ENCODE measurements at regions not wholly inside any gene's neighbourhood (a gene's known extent, or its start where the extent isn't known, plus 50 kb on each side); places are given as distances from the start of the nearest gene placed in this dataset.
"Not testable (repeated sequence)": the region's sequence is repeated elsewhere in the genome, so short reads cannot be mapped to it uniquely, and the experiment has no call there.

DNA sequence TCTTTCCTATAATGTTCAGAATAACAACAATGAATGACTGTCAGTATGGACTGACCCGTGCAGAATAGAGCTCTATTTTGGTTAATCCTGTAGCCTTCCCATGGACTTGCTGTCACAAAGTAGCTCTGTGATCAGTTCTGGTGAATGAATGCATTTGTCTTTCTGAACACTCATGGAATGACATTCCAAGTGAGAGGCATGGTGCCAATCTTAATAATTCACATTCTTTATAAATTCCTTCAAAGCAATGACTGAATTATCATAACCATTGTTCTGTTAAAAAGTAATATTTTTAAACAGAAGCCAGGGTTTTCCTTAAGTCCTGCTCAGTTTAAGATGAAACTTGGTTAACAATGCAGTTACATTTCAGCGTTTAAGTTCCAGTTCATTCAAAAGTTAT lies 360.5 kb downstream of the ICE1 start:
- no peak for DNase-seq

DNA sequence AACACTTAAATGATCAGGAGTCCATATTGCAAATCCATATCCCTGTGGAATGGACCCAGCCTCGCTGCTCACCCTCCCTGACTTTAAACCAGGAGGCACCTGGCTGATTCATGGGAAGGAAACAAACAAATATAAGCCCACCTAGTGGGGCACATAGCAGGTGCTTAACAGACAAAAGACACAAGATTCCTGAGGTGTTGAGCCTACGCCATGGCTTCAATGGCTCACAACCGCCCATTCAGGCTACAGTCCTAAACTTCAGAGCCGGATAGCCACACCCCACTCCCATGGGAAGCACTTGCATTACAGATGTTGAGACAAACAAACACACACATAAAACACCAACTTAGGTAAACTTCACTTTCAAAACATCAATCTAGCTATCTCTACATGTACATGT lies 359.9 kb downstream of the ICE1 start:
- DNase-seq: no peak

DNA sequence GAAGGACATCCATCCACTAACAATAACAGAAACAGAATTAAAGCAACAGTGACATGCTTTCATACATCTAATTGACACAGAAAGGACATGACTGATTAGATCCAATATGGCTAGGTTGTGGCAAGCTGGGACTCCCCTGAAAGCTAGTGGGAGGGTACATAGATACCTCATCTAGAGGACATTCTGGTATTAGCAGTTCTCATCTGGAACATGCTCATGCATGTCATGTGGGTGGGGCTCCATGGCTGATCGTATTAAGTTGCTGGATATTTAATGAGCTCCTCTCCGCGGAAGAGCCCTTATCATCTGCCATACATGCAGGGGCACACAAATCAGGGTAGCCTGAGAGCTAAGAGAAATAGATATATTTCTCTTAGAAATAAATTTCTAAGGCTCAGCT lies 358.9 kb downstream of the ICE1 start:
- DNase-seq: no peak

DNA sequence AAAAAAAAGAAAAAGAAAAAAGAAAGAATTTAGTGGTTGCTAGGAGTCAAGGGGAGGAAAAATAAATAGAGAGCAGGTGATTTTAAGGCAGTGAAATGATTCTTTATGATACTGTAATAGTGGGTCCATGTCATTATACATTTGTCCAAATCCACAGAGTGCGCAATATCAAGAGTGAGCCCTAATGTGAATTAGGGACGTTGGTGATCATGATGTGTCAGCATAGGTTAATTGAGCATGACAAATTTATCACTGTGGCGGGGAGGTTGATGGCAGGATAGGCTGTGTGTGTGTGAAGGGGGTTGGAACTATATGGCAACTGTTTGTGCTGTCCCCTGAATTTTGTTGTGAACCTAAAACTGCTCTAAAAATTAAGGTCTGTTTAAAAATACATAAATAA lies 357.8 kb downstream of the ICE1 start:
- DNase-seq: no peak

DNA sequence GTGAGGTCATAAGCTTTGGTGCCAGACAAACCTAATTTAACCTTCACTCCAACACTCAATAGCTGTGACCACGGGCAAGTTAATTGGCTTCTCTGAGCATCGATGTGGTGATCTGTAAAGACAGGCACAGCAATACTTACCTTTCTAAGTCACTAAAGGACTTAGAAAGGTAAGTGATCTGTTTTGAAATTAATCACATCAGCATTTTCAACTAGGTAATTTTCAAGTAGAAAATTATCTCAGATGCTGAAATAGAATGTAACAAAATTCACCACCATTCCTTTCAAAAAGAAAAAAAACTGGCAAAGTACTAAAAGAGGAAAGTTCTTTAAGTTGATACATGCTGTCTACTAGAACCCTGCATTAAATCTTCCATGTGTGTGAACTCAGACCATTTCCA lies 354.5 kb downstream of the ICE1 start:
- no peak for DNase-seq

DNA sequence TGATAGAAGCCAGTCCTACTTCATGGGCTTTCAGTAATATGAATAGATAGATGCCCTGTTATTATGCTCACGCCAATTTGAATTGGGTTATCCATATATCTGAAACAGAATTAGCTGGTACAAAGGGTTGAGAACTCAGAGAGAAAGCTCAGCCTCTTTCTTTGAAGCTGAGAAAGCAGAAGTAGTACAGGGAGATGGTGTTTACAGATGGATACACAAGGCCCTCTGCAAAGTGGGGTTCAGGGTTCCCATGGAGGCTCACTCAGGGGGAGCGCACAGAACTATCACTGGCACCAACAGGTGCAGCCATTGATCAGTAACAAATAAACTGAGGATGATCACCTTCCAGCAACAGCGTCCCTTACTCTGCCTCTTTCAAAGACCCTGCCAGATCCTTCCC lies 349.7 kb downstream of the ICE1 start:
- no peak for DNase-seq

DNA sequence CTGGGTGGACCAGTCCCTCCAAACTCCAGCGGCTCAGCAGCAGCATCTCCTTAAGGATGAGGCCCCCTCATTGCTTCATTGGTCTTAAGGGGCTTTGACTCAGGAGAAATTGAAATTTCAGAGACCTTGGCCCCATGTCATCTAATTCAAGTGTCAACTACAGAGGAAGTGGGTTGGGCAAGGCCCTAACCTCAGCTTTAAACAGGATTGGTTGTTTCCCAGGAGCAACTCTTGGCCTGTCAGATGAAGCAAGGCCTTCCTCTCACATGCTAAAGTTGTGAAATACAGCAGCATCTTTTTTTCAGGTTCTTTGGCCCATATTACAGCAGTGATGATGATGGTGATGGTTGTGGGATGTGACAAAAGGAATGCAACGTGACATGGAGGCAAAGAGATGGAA lies 348.3 kb downstream of the ICE1 start:
- DNase-seq: no peak

DNA sequence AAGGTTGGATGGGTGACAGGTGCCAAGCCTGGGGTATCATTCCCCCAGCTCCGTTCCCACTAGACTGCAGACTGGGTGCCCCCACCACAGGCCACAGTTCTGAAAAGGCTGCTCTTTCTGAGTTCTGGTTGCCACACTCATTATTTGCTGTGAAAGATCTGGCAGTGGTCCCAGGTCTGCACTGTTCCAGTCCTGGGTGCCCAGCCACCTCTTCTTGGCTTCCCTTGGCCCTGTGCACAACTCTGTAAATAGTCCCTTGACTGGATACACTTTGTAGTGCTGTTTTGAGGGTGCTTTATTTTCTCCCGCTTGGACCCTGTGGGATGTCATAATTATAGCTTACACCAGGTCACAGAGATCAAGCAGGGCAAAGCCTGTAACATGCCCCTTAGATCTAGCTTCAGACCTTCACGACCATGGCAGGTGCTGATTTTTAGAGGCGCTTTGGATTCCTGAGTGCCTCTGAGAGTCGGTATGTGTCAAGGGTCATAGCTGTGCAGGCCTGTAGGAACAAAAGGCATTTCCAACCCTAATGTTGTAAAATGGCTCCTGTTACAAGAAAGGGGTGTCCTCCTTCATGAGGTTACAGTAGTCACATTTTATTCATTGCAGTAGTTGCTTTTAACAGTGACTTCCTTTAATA lies 344.9 kb downstream of the ICE1 start:
- DNase-seq: no peak

DNA sequence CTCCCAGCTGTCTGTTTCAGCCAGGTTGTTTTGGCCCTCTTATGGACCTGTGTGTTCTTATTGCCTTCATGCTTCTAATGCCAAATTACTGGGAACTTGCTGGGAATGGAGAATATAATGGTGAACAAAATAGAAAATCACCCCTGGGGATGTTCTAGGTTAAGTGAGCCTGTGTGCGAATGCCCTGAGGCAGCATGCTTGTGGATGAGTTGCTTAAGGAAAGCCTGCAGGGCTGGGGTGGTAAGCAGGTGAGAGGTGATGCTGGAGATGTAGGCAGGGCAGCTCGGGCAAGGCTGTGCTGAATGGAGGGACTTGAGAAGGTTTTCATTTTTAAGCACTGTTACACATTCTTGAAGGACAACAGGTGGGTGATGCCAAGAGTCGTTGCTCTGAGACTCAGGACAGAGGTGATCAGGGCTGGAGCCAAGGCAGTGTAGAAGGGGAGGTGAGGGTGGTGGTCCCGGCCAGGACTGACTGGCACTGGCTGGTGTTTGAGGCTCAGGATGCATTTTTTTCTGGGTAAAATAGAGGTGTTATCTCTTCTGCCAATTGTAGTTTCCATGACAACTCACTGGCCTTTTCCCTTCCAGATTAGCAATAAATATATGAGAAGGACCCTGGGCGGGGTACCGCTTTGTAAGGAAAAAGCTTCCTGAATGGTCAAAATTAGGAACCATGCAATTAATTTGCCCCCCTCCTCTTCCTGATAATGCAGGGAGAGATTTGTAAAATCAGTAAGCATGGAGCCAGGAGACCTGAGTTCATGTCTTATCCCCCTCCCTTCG lies 342.8 kb downstream of the ICE1 start:
- DNase-seq: no peak

DNA sequence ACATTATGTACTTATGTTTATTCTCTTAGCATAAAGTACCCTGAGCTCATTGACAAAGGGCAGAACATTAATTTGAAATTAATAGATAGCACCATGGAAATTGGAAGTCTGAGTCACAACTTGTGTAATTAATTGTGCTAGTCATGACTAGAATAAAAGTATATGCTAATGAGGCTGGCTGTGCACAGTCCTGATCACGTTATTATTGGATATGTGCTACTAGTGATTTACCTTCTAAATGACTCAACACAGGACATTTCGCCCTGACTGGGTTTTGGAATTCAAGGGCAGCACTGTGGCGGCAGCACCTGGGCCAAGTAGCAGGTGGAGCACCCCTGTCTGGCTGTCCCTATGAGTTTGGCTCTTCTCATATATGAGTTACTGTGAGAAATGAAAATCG lies 341.8 kb downstream of the ICE1 start:
- DNase-seq: no peak

DNA sequence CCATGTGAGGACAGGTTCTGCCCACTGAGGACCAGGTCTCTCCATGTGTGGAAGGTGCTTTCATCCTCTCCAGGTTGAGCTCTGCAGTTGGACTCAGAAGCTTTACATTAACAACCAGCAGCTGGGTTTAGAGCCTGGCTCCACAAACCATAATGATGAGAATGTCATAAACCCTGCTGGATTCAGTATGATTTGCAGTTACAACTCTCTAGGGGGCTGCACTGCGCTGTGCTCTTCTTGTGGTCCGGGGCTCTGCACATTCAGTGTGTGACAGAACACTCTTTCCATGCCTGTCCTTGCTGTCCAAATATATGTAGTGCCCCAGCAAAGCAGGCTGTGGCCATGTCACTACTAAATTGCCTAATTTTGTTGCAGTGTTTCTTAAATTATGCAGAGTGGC lies 334.3 kb downstream of the ICE1 start:
- no peak for DNase-seq

DNA sequence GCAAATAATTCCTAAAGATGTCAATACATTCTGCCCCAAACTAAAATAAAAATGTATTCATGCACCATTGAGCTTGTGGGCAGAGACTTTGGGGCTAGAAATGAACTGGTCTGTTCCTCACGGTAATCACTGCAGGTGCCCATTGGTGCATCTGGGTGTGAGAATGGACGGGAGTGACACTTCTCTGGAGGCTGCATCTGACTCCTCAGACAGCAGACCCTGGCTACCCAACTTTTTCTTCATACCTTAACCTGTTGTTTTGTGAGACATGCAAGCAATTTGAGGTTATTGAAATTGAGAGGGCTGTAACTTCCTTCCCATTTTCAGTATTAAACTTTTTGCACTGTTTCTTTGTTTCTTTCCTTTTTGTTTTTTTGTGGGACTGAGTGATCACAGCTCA lies 333.4 kb downstream of the ICE1 start:
- DNase-seq: no peak

DNA sequence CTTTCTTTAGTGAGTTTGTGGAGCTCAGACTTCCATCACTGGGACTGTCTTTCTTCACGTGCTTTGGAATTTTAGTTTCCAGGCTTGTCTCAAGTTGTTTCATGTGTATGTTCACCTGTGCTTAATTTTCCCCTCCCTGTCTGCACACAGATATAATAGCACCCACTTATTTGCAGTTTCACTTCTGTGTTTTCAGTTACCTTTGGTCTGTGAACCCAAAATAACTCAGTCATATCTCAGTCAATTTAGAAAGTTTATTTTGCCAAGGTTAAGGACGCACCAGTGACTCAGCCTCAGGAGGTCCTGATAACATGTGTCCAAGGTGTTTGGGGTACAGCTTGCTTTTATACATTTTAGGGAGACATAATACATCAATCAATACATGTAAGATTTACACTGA lies 330.4 kb downstream of the ICE1 start:
- DNase-seq: no peak

DNA sequence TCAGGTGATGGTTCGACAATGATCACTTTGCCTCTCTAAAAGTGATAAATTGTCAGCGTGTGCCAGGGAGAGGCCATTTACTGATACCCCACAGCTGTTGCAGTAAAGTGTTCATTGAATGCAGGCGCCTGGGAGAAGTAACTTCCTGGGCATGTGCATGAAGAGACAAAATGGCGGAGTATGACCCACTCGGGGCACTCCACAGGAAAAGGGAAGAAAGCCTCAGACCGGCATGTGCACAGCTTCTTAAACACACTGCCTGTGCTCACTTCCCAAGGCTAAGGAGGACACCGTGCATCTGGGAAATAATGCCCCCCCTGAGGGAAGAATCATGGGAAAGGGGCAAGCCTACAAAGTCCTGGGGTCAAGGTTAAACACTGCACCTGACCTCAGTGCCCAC lies 329.5 kb downstream of the ICE1 start:
- DNase-seq: no peak

DNA sequence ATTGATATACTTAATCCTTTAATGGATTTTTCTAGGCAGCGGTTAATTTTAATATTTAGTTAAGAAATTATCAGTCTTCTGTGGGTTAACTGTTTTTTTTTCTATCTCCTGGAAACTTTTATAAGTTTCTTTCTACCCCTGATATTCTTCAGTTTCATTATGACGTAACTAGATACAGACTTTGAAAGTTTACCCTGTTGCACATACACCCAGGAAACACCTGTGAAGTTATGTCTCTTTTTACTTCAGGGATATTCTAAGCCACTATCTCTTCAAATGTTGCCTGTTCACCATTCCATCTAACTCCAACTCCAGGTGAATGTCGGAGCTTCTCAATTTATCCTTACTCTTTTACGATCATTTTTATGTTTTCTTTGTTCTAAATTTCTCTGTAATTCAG lies 329.0 kb downstream of the ICE1 start:
- no peak for DNase-seq

DNA sequence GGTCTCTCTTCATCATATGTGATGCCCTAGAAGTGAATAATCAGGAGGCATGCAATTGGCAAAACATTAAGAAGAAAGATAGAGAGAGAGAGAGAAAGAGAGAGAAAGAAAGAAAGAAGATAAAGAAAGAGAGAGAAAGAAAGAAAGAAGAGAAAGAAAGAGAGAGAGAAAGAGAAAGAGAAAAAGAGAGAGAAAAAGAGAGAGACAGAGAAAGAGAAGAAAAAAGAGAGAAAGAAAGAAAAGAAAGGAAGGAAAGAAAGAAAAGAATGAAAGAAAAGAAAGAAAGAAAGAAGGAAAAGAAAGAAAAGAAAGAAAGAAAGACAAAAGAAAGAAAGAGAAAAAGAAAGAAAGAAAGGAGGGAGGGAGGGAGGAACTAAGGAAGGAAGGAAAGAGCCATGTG lies 318.9 kb downstream of the ICE1 start:
- DNase-seq: no peak

DNA sequence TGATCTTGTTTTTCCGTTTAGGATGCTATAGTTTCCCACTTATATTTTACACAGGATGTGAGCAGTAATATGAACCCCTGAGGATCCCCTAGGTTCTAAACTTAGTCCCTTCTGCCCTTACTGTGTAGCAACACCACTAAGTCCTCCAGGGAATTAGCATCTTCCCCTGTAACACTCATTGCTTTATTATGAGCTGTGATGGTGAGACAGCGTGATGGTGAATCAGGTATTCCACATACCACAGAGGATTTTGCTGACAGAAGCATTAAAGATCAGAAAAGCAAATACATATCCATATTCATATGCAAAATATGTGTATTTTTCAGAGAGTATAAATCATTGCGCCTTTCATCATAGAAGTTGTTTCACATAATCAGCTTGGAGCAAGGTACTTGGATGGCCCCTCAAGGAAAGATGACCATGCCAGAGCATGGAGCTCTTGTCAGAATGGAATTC lies 317.0 kb downstream of the ICE1 start:
- DNase-seq: no peak

DNA sequence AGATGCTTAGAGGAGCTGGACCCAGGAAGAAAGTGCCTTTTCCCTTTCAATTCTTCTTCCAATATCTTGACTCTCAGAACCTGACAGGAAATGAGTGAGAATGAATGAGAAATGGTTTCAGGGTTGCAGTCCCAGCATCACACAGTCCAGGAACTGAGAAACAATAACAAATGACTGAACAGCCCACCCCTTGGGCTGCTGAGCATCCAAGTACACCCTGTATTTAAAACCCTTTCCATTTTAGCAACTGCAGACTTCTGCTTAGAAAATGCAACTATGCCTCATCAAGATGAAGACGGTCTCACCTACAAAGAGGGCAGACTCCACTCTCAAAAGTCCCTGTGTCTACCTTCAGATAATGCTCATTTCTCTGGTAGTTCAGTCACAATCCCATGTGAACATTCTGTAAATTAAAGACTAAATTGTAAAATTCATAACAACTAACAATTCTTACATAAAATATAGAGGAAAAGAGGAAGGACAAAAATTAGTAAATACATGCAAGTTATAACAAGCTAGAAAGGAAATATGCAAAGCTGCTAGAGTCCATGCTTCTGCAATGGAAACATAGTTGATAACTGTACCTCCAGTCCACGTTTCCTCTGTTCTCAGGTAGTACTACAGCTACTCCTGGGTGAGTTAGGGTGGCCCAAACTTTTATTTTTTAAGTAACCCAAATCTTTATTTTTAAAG lies 316.5 kb downstream of the ICE1 start:
- no peak for DNase-seq

DNA sequence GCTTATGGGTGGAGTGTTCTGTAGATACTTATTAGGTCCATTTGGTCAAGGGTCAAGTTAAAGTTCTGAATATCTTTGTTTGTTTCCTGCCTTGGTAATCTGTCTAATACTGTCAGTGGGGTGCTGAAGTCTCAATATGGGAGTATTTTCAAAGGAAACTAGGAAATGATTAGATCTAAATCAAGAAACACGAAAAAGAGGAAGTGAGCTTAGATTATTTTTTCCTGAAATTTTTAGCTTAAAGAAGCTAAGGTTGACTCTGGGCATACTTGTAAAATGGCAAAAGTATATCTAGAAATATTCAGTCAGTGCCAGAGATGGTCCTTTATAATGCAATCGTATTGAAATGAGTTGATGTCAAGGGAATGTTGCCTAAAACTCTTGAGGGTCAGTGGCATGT lies 313.5 kb downstream of the ICE1 start:
- peak; percentile 0 for DNase-seq

DNA sequence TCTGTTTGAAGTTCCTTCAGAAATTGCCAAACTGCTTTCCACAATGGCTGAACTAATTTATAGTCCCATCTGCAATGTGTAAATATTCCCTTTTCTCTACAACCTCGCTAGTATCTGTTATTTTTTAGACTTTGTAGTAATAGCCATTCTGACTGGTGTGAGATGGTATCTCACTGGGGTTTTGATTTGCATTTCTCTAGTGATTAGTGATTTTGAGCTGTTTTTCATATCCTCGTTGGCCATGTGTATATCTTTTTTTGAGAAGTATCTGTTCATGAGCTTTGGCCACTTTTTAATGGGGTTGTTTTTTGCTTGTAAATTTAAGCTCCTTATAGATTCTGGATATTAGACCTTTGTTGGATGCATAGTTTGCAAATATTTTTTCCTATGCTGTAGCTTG lies 310.6 kb downstream of the ICE1 start:
- DNase-seq: not testable (repeated sequence)

DNA sequence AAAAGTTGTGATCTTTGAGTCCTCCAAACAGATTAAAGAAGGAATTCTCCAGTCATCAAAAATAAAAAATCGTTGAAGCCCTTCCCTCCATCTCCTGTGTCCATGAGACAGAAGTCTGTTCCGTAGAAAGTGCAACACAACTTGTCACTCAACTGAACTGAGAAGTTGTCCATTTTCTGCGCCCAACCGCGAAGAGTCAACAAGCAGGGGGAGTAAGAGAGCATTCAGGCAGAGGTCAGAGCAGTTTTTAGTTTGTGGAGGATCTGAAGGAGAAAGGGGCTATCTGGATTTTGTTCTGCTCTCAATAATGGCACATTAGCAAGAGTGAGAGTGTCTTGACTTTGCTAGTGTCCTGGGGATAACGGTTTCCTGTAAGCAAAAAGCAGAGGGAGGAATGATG lies 303.9 kb downstream of the ICE1 start:
- no peak for DNase-seq

DNA sequence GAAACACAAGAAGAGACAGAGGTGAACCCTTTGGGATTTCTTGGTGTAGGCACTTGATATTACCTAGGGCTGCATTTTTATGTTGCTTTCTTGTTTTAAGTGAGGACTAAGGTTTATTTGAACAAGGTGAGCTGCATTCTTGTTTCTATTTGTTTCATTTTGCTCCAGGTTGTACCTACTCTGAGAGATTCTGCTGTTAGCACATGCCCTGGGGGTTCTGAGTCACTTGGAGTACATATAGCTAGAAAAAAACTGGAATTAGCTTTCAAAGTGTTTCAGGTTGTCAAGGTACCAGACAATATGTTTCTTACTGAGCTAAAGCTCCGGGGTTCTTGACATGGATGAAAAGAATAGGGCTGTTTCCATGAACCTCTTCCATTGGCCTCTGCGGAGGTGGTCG lies 299.4 kb downstream of the ICE1 start:
- no peak for DNase-seq

DNA sequence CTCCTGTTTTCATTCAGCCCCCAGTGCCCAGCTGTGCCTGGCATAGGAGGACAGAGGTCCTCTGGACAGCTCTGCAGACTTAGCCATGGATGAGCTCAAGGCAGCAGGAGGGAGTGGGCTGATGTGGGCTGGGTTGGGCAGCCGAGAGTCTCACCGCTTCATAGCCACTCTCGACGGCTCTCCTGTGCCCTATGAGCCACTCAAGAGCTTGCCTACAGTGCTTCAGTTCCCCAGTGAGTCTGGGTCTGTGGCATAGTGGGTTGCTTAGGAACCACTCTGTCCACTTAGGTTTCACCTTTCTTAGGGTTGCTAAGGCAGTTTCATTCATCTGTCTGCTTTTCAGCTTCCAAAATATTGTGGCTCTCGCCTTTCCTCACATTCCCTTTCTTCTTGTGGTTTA lies 296.8 kb downstream of the ICE1 start:
- DNase-seq: no peak

DNA sequence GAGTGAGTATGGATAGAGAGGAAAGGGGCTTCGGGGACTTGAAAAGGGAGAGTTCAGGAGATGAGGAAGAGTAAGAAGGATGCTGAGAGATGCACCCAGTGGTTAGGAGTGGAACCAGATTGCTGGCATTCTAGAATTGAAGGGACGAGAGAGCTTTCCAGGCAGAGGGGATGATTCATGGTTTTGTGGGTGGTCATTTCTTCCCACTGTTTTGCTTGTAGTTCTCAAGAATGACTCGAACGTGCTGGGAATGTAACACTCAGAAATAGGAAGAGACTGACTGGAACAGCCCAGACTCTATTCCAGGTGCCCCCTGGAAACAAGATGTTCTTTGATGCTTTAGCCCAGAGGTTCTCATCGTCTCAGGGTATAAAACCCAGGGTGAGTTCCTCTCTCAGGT lies 294.2 kb downstream of the ICE1 start:
- no peak for DNase-seq

All from OCI-M1 (cell line).